ENCODE measurements at regions not wholly inside any gene's neighbourhood (a gene's known extent, or its start where the extent isn't known, plus 50 kb on each side); places are given as distances from the start of the nearest gene placed in this dataset.

GRCh38 chr7:46811529-46811928, 770.4 kb downstream of the TNS3 start:
- DNase-seq (peak; percentile 97), ATAC-seq (ENCODE audit: low read depth) (peak; percentile 99)
- H2BK120ac ChIP-seq (ENCODE audit: low read depth, low read length), result peak overlapping the region; percentile 96
- BruUV-seq (replicated peaks), result no TSS peak
- intact Hi-C loops (cut with micrococcal nuclease) (no loop called here), dilution Hi-C loops (cut with HindIII; ENCODE audit: low sequenced_read_pairs, unreplicated experiment) (no loop called here), in situ Hi-C loops (cut with MboI; ENCODE audit: low sequenced_read_pairs) (no loop called here)
- no peaks in the 10 kb centered on the region for H3K36me3 ChIP-seq (ENCODE audit: control insufficient read depth, insufficient read depth, low read length)
- peaks cover 9% of the 10 kb centered on the region for H3K9me1 ChIP-seq (ENCODE audit: insufficient read depth, low read length)
- no peaks in the 10 kb centered on the region for H3K79me1 ChIP-seq (ENCODE audit: low read depth in 1 of 2, low read length in 2 of 2)
- H3K4me3 ChIP-seq (ENCODE audit: insufficient read depth, low read depth, low read length), result no peak overlapping the region
- no peak overlapping the region for H4K5ac ChIP-seq (ENCODE audit: low read depth, low read length)
- WGBS, 2 experiments (ENCODE audit: extremely low coverage in 2 of 2, insufficient read length in 1 of 2), result no CpG with 5 or more reads among the region's 4 CpGs
- POLR2A ChIA-PET (ENCODE audit: unreplicated experiment), result no interaction called here
- peak overlapping the region; percentile 97; the same call in 2 of the 3 replicates for H2BK15ac ChIP-seq (ENCODE audit: low read depth, low read length)
- H3K4me2 ChIP-seq (ENCODE audit: low read depth, low read length), result peak overlapping the region; percentile 1; the same call in 1 of the 2 replicates
- 0 out of 2 replicates have a peak, but pooled peaks have one; percentile 40 for TF ChIP-seq BHLHE40 (IDR thresholded peaks at IDR 0.05; ENCODE audit: low read depth, low read length)
- no peak for TF ChIP-seq RFX5 (IDR thresholded peaks at IDR 0.05; ENCODE audit: low read depth, low read length)
- TF ChIP-seq FOS (IDR thresholded peaks at IDR 0.05; ENCODE audit: low read depth, low read length), result peak; percentile 59; the same call in 1 of the 2 replicates
- TF ChIP-seq RAD21 (IDR thresholded peaks at IDR 0.05; ENCODE audit: low read length), result peak; percentile 25; the same call in 1 of the 2 replicates
- TF ChIP-seq NFE2L2 (IDR thresholded peaks at IDR 0.05; ENCODE audit: low read depth, low read length), result no peak
- peak; percentile 73; the same call in 1 of the 2 replicates for TF ChIP-seq MAZ (IDR thresholded peaks at IDR 0.05; ENCODE audit: borderline replicate concordance, low read depth, low read length)
- peak; percentile 51 for TF ChIP-seq RCOR1 (IDR thresholded peaks at IDR 0.05; ENCODE audit: insufficient replicate concordance, low read length)
- peak; percentile 64 for TF ChIP-seq CEBPB (IDR thresholded peaks at IDR 0.05; ENCODE audit: low read depth, low read length)
- peak overlapping the region; percentile 85 for H2AFZ ChIP-seq (replicated peaks; ENCODE audit: low read length, poor library complexity)
- peak overlapping the region; percentile 90 for H2BK20ac ChIP-seq (ENCODE audit: low read depth, low read length)
- peak overlapping the region; percentile 49; the same call in 1 of the 2 replicates for H3K18ac ChIP-seq (ENCODE audit: low read depth, low read length)
- no peaks in the 10 kb centered on the region for H4K20me1 ChIP-seq (ENCODE audit: insufficient read depth, low read length)
- H3K14ac ChIP-seq (replicated peaks; ENCODE audit: low read depth, low read length), result peak overlapping the region; percentile 89
- H2AK9ac ChIP-seq (replicated peaks; ENCODE audit: low read depth, low read length, poor library complexity), result peak overlapping the region; percentile 88
- H4K8ac ChIP-seq (ENCODE audit: low read depth in 2 of 2, low read length in 2 of 2), result peak overlapping the region; percentile 13 to 84; a peak in 1 of 4 replicates
- H2BK5ac ChIP-seq (ENCODE audit: low read depth, low read length, poor library complexity, severe bottlenecking), result peak overlapping the region; percentile 51
- no peaks in the 10 kb centered on the region for H3K9me3 ChIP-seq (ENCODE audit: control insufficient read depth, insufficient read depth, low read length)
- H4K91ac ChIP-seq (ENCODE audit: insufficient read depth, low read depth, low read length), result peak overlapping the region; percentile 82; the same call in 1 of the 2 replicates
- no peak overlapping the region for H3K56ac ChIP-seq (ENCODE audit: extremely low read depth, insufficient read depth, low read length)
- H3K27me3 ChIP-seq (ENCODE audit: control insufficient read depth, insufficient read depth, low read length), result no peaks in the 10 kb centered on the region
- peak overlapping the region; percentile 80 for H3K23ac ChIP-seq (ENCODE audit: low read depth, low read length)
- H3K27ac ChIP-seq (ENCODE audit: insufficient read depth, low read length), result no peak overlapping the region; the same call in 1 of the 2 replicates
- peak overlapping the region; percentile 95 for H2AK5ac ChIP-seq (ENCODE audit: low read depth, low read length)
- H3K4ac ChIP-seq (ENCODE audit: low read depth, low read length), result peak overlapping the region; percentile 96
- peaks cover 7% of the 10 kb centered on the region for H3K4me1 ChIP-seq (ENCODE audit: control insufficient read depth, insufficient read depth, low read length)
- H3K9ac ChIP-seq (ENCODE audit: low read depth, low read length), result no peak overlapping the region
- CTCF ChIA-PET, result no interaction called here

Data from IMR-90 (cell line).